HCT116 (cell line): ENCODE measurements at regions not wholly inside any gene's neighbourhood (a gene's known extent, or its start where the extent isn't known, plus 50 kb on each side); places are given as distances from the start of the nearest gene placed in this dataset.
"Not testable (repeated sequence)": the region's sequence is repeated elsewhere in the genome, so short reads cannot be mapped to it uniquely, and the experiment has no call there.

ENCODE experiments used
- ATAC-seq: fragments of 200-7000 bp; cut with Tn5 transposase; 2 replicates; pipeline ENCODE4 v1.9.1; 2020; ENCODE audit warnings: mild to moderate bottlenecking, moderate library complexity
- BruUV-seq: library from RNA; stranded (reverse); fragments of 400-500 nt; replicated peaks from 2 replicates; lab custom pipeline; 2021; lab: Mats Ljungman, UMichigan
- CTCF ChIA-PET: fragments of 300-600 bp; sonication (Branson Sonifier 250); formaldehyde crosslinking; loops from one replicate; lab custom pipeline; 2021; ENCODE audit warnings: antibody characterized with exemption; lab: Charles Lee
- POLR2A ChIA-PET: fragments of 300-600, 350-600 bp; sonication (Branson Sonifier 250); formaldehyde crosslinking; loops from one replicate; lab custom pipeline; 2021; ENCODE audit warnings: antibody characterized with exemption; lab: Charles Lee
- RAD21 ChIA-PET, 2 experiments: fragments of 300-600 bp; sonication (Branson Sonifier 250); formaldehyde crosslinking; loops; one replicate each; lab custom pipeline; 2023; ENCODE audit warnings: low total read pairs in 2 of 2; ENCODE audit not compliant: uncharacterized antibody in 2 of 2, unreplicated experiment in 2 of 2, low non-redundant PET in 1 of 2; lab: Charles Lee
- DNase-seq: peaks from one replicate; pipeline ENCODE4 v3.0.0-alpha.2; 2010; ENCODE audit warnings: low read depth, low spot score
- H2AFZ ChIP-seq: fragments of 200-600 bp; shearing (Covaris generic), sonication (generic); 2 replicates; pipeline ENCODE4 v1.6.1; 2017; ENCODE audit warnings: low read depth, mixed run types, mixed read lengths, antibody characterized with exemption, low read length; ENCODE audit not compliant: poor library complexity, severe bottlenecking
- H3K27ac ChIP-seq: 2 replicates; pipeline ENCODE4 v1.5.1; 2012; ENCODE audit warnings: low read depth, low read length
- H3K27me3 ChIP-seq: fragments of 200-600 bp; sonication (generic); 2 replicates; pipeline ENCODE4 v1.6.1; 2016; ENCODE audit warnings: mixed run types, low read length, mixed read lengths; ENCODE audit not compliant: insufficient read depth
- H3K36me3 ChIP-seq, 2 experiments: fragments of 200-500 bp in 1 of 2; fragments of 200-600 bp in 1 of 2; sonication (Bioruptor generic) in 1 of 2; sonication (generic) in 1 of 2; 2 replicates each; pipeline versions ENCODE4 v1.5.1 to v1.6.1; 2014 to 2016; ENCODE audit warnings: low read length in 2 of 2, inconsistent platforms in 1 of 2, mixed read lengths in 1 of 2, mixed run types in 1 of 2; ENCODE audit not compliant: insufficient read depth in 2 of 2, control insufficient read depth in 1 of 2
- H3K4me1 ChIP-seq, 2 experiments: fragments of 200-600 bp in 1 of 2; sonication (generic) in 1 of 2; 2 replicates each; pipeline versions ENCODE4 v1.5.1 to v1.6.1; 2012 to 2017; ENCODE audit warnings: low read length in 2 of 2, inconsistent platforms in 1 of 2, mild to moderate bottlenecking in 1 of 2, mixed read lengths in 1 of 2, mixed run types in 1 of 2, moderate library complexity in 1 of 2; ENCODE audit not compliant: insufficient read depth in 2 of 2, control insufficient read depth in 1 of 2
- H3K4me2 ChIP-seq: fragments of 200-600 bp; sonication (generic); 2 replicates; pipeline ENCODE4 v1.6.1; 2017; ENCODE audit warnings: mixed run types, low read length, mixed read lengths
- H3K4me3 ChIP-seq, 2 experiments: fragments of 200-600 bp in 1 of 2; sonication (generic) in 1 of 2; replicated peaks in 1 of 2; 2 replicates each; pipeline ENCODE4 v1.5.1; 2011 to 2016; ENCODE audit warnings: low read length in 2 of 2, control low read depth in 1 of 2, low read depth in 1 of 2, mild to moderate bottlenecking in 1 of 2, mixed read lengths in 1 of 2, mixed run types in 1 of 2
- H3K79me2 ChIP-seq: fragments of 200-600 bp; sonication (generic); 2 replicates; pipeline ENCODE4 v1.6.1; 2017; ENCODE audit warnings: mild to moderate bottlenecking, mixed run types, low read length, moderate library complexity, mixed read lengths; ENCODE audit not compliant: insufficient read depth
- H3K9ac ChIP-seq: fragments of 200-600 bp; sonication (generic); 2 replicates; pipeline ENCODE4 v1.6.1; 2016; ENCODE audit warnings: low read length, mixed read lengths
- H3K9me2 ChIP-seq: fragments of 200-600 bp; sonication (generic), shearing (Covaris generic); 2 replicates; pipeline ENCODE4 v1.6.1; 2017; ENCODE audit warnings: mixed run types, mild to moderate bottlenecking, moderate library complexity; ENCODE audit not compliant: insufficient read depth
- H3K9me3 ChIP-seq, 2 experiments: fragments of 200-500 bp in 1 of 2; fragments of 200-600 bp in 1 of 2; sonication (Bioruptor generic) in 1 of 2; sonication (generic) in 1 of 2; 2 replicates each; pipeline ENCODE4 v1.6.1; 2014 to 2017; ENCODE audit warnings: low read length in 2 of 2, mixed read lengths in 2 of 2, inconsistent platforms in 1 of 2, low read depth in 1 of 2, mild to moderate bottlenecking in 1 of 2, mixed run types in 1 of 2, moderate library complexity in 1 of 2; ENCODE audit not compliant: control insufficient read depth in 1 of 2, insufficient read depth in 1 of 2
- H4K20me1 ChIP-seq: fragments of 200-600 bp; sonication (generic), shearing (Covaris generic); 2 replicates; pipeline ENCODE4 v1.6.1; 2017; ENCODE audit warnings: mixed run types, mild to moderate bottlenecking, moderate library complexity; ENCODE audit not compliant: insufficient read depth
- intact Hi-C: fragments of 100-400 bp; cut with micrococcal nuclease; formaldehyde crosslinking; loops from 2 replicates; pipeline ENCODE4 v1.10.0; 2022

- POLR2A ChIA-PET, H3K9me2 ChIP-seq, H3K9ac ChIP-seq, H2AFZ ChIP-seq, H3K36me3 ChIP-seq, DNase-seq, BruUV-seq, H3K79me2 ChIP-seq, H3K27me3 ChIP-seq, H3K4me2 ChIP-seq, H3K27ac ChIP-seq, intact Hi-C loops, ATAC-seq, RAD21 ChIA-PET, H3K4me3 ChIP-seq, H4K20me1 ChIP-seq, H3K9me3 ChIP-seq, CTCF ChIA-PET, H3K4me1 ChIP-seq: not testable (repeated sequence)
Measured at GRCh38 chr16:16601239-16601638, 222.3 kb downstream of the NPIPA7 start.

GRCh38 chr16:16607401-16608082, 228.6 kb downstream of the NPIPA7 start:
- H3K9me2 ChIP-seq, H3K9ac ChIP-seq, H3K36me3 ChIP-seq, H3K4me2 ChIP-seq, ATAC-seq, H3K9me3 ChIP-seq, RAD21 ChIA-PET, POLR2A ChIA-PET, H3K4me1 ChIP-seq, BruUV-seq, DNase-seq, H3K27ac ChIP-seq, CTCF ChIA-PET, H3K4me3 ChIP-seq, H3K27me3 ChIP-seq, H3K79me2 ChIP-seq, intact Hi-C loops, H4K20me1 ChIP-seq, H2AFZ ChIP-seq: not testable (repeated sequence)

- intact Hi-C loops, H3K4me2 ChIP-seq, RAD21 ChIA-PET, H3K36me3 ChIP-seq, H3K9ac ChIP-seq, POLR2A ChIA-PET, BruUV-seq, H3K9me3 ChIP-seq, H3K27ac ChIP-seq, H3K4me3 ChIP-seq, H2AFZ ChIP-seq, H3K9me2 ChIP-seq, CTCF ChIA-PET, DNase-seq, H3K4me1 ChIP-seq, H3K27me3 ChIP-seq, H4K20me1 ChIP-seq, ATAC-seq, H3K79me2 ChIP-seq: not testable (repeated sequence)
Measured at GRCh38 chr16:16609627-16610026, 230.7 kb downstream of the NPIPA7 start.

- H3K9me2 ChIP-seq, H3K4me2 ChIP-seq, H3K9me3 ChIP-seq, H4K20me1 ChIP-seq, H3K79me2 ChIP-seq, POLR2A ChIA-PET, intact Hi-C loops, H3K9ac ChIP-seq, H2AFZ ChIP-seq, H3K36me3 ChIP-seq, H3K4me3 ChIP-seq, H3K27me3 ChIP-seq, H3K27ac ChIP-seq, CTCF ChIA-PET, RAD21 ChIA-PET, ATAC-seq, BruUV-seq, DNase-seq, H3K4me1 ChIP-seq: not testable (repeated sequence)
Measured at GRCh38 chr16:16610389-16610967, 231.5 kb downstream of the NPIPA7 start.
